ENCODE measurements at regions not wholly inside any gene's neighbourhood (a gene's known extent, or its start where the extent isn't known, plus 50 kb on each side); places are given as distances from the start of the nearest gene placed in this dataset.

GRCh38 chr10:118412932-118413331 lies 70.8 kb upstream of the FAM204A start:
- no peak for DNase-seq (ENCODE audit: low read depth in 2 of 2)

- no peak for DNase-seq (ENCODE audit: low read depth in 2 of 2)
Observed at GRCh38 chr10:118412132-118412760, 70.1 kb upstream of the FAM204A start.

- no peak for DNase-seq (ENCODE audit: low read depth in 2 of 2)
Observed at GRCh38 chr10:118409295-118409694, 67.2 kb upstream of the FAM204A start.

- no peak for DNase-seq (ENCODE audit: low read depth in 2 of 2)
Observed at GRCh38 chr10:118408181-118408580, 66.1 kb upstream of the FAM204A start.

- DNase-seq (ENCODE audit: low read depth in 2 of 2), result no peak
Observed at GRCh38 chr10:118407777-118408176, 65.7 kb upstream of the FAM204A start.

GRCh38 chr10:118407026-118407425 lies 64.9 kb upstream of the FAM204A start:
- no peak for DNase-seq (ENCODE audit: low read depth in 2 of 2)

GRCh38 chr10:118405928-118406327 lies 63.8 kb upstream of the FAM204A start:
- no peak for DNase-seq (ENCODE audit: low read depth in 2 of 2)

GRCh38 chr10:118403967-118404366 lies 61.8 kb upstream of the FAM204A start:
- DNase-seq (ENCODE audit: low read depth in 2 of 2), result no peak

- no peak for DNase-seq (ENCODE audit: low read depth in 2 of 2)
Observed at GRCh38 chr10:118401708-118402193, 59.6 kb upstream of the FAM204A start.

- DNase-seq (ENCODE audit: low read depth in 2 of 2), result no peak
Observed at GRCh38 chr10:118397391-118397790, 55.3 kb upstream of the FAM204A start.

- no peak for DNase-seq (ENCODE audit: low read depth in 2 of 2)
Observed at GRCh38 chr10:118395947-118396346, 53.8 kb upstream of the FAM204A start.

- no peak for DNase-seq (ENCODE audit: low read depth in 2 of 2)
Observed at GRCh38 chr10:118394301-118395200, 52.4 kb upstream of the FAM204A start.

- DNase-seq (ENCODE audit: low read depth in 2 of 2), result no peak
Observed at GRCh38 chr10:118392761-118393160, 50.6 kb upstream of the FAM204A start.

Measured in stimulated activated CD4-positive, alpha-beta T cell treated with anti-CD3 and anti-CD28 coated beads, Interleukin-4, amount 100 ng/mL, for 48 hours (primary cell).